Activated CD4-positive, alpha-beta T cell treated with anti-CD3 and anti-CD28 coated beads, Interleukin-2, amount 10 ng/mL, durations not matched to agents 7 days and 5 days (primary cell): ENCODE measurements at regions not wholly inside any gene's neighbourhood (a gene's known extent, or its start where the extent isn't known, plus 50 kb on each side); places are given as distances from the start of the nearest gene placed in this dataset.

Source experiments
- CTCF ChIA-PET: fragments of 350-600 bp; sonication (Branson Sonifier 250); formaldehyde crosslinking; loops from one replicate; lab custom pipeline; 2021; ENCODE audit warnings: antibody characterized with exemption; lab: Charles Lee
- POLR2A ChIA-PET: fragments of 350-600 bp; sonication (Branson Sonifier 250); formaldehyde crosslinking; loops from one replicate; lab custom pipeline; 2021; ENCODE audit warnings: antibody characterized with exemption; lab: Charles Lee
- DNase-seq: peaks from one replicate; pipeline ENCODE4 v3.0.0-alpha.2; 2020
- H3K27ac Mint-ChIP-seq: one replicate; pipeline ENCODE4 v1.8.0; 2021; ENCODE audit warnings: mild to moderate bottlenecking, moderate library complexity, mixed read lengths
- H3K27me3 Mint-ChIP-seq: one replicate; pipeline ENCODE4 v1.8.0; 2021; ENCODE audit warnings: mixed read lengths
- H3K36me3 Mint-ChIP-seq: one replicate; pipeline ENCODE4 v1.8.0; 2021; ENCODE audit warnings: low read depth, mixed read lengths
- H3K4me1 Mint-ChIP-seq: one replicate; pipeline ENCODE4 v1.8.0; 2021; ENCODE audit warnings: mixed read lengths
- H3K4me3 Mint-ChIP-seq: one replicate; pipeline ENCODE4 v1.8.0; 2021; ENCODE audit warnings: mild to moderate bottlenecking, moderate library complexity, mixed read lengths
- H3K9me3 Mint-ChIP-seq: one replicate; pipeline ENCODE4 v1.8.0; 2021; ENCODE audit warnings: mixed read lengths

- ChIA-PET POLR2A (no interaction called here), CTCF (no interaction called here)
- Mint-ChIP-seq H3K9me3 (peaks cover 3% of the 10 kb centered on the region), H3K27me3 (peaks cover 9% of the 10 kb centered on the region), H3K36me3 (no peaks in the 10 kb centered on the region), H3K4me1 (no peaks in the 10 kb centered on the region), H3K4me3 (no peak overlapping the region), H3K27ac (no peak overlapping the region)
- DNase-seq: no peak
Measured at GRCh38 chr6:46072866-46073265, 56.9 kb upstream of the ENPP4 start.

DNA sequence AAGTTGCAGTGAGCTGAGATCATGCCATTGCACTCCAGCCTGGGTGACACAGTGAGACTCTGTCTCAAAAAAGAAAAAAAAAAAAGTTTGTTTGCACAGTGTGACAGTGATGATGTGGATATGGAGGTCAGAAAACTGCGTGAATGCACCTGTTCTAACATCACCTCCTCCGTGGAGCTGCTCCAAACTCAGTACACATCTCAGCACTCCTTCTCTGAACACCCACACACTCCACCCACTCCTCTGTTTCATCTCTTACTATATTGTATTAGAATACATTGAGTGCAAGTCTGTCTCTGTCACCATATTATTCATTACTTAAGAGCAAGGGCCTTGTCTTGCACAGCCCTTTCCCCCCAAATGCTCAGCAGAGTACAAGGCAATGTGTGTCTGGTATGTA, 51.5 kb upstream of the ENPP4 start:
- no peak for DNase-seq
- Mint-ChIP-seq H3K27me3 (peaks cover 2% of the 10 kb centered on the region), H3K4me3 (no peak overlapping the region), H3K9me3 (no peaks in the 10 kb centered on the region), H3K36me3 (no peaks in the 10 kb centered on the region), H3K27ac (no peak overlapping the region), H3K4me1 (no peaks in the 10 kb centered on the region)
- CTCF ChIA-PET: interaction anchor here (0.6 kb wide), 1 partner anchor 17 kb away, joined by 4 read pairs; no protein-coding TSS in a partner anchor
- POLR2A ChIA-PET: interaction anchor here (0.8 kb wide), 1 partner anchor 23 kb away, joined by 8 read pairs; no protein-coding TSS in a partner anchor

DNA sequence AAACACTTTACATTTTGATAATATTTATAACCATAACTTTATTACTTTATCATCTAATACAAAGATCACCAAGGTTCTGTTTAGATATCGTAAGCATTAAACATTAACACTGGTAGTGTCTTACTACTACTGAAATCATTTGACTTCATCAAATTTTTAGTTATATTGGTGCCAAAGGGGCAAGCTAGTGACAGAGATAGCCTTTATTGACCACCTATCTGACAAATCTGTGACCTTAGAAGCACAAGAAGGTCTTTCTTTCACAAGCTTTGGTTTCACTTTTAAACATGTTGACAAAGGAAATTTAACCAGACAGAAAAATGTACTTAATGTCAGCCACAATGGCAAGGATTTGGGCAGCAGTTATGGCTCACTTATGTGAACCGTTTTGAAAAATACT, 50.7 kb upstream of the ENPP4 start:
- ChIA-PET CTCF (interaction anchor here (1.2 kb wide), 1 partner anchor 9 kb away, joined by 3 read pairs; no protein-coding TSS in a partner anchor), POLR2A (no interaction called here)
- Mint-ChIP-seq H3K9me3 (no peaks in the 10 kb centered on the region), H3K27me3 (peaks cover 2% of the 10 kb centered on the region), H3K27ac (no peak overlapping the region), H3K36me3 (no peaks in the 10 kb centered on the region), H3K4me3 (no peak overlapping the region), H3K4me1 (no peaks in the 10 kb centered on the region)
- no peak for DNase-seq
